ENCODE measurements at regions not wholly inside any gene's neighbourhood (a gene's known extent, or its start where the extent isn't known, plus 50 kb on each side); places are given as distances from the start of the nearest gene placed in this dataset.

DNA sequence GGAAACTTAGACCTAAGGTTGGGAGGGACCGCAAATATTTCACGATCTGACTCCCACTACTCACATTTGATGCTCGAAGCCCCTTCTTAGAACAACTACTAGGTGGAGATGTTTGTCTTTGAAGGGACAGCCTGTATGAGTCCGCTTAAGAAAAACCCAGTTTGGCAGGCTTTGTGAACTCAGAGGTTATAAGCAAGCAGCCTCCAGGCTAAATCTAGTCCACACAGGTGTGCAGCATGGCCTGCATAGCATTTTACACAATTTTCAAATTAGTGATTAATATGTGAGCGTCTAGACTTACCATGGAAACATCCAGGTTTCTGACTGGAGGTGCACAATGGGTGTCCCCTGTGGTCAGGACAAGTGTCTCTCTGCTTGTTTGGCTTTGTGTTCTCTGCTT, 127.1 kb downstream of the KIF4B start:
- TF ChIP-seq, protein P1, sequence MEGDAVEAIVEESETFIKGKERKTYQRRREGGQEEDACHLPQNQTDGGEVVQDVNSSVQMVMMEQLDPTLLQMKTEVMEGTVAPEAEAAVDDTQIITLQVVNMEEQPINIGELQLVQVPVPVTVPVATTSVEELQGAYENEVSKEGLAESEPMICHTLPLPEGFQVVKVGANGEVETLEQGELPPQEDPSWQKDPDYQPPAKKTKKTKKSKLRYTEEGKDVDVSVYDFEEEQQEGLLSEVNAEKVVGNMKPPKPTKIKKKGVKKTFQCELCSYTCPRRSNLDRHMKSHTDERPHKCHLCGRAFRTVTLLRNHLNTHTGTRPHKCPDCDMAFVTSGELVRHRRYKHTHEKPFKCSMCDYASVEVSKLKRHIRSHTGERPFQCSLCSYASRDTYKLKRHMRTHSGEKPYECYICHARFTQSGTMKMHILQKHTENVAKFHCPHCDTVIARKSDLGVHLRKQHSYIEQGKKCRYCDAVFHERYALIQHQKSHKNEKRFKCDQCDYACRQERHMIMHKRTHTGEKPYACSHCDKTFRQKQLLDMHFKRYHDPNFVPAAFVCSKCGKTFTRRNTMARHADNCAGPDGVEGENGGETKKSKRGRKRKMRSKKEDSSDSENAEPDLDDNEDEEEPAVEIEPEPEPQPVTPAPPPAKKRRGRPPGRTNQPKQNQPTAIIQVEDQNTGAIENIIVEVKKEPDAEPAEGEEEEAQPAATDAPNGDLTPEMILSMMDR (IDR thresholded peaks at IDR 0.05), result no peak
- TF ChIP-seq EP300 (IDR thresholded peaks at IDR 0.05) (no peak), POLR2A (IDR thresholded peaks at IDR 0.05) (no peak)
